ENCODE measurements at regions not wholly inside any gene's neighbourhood (a gene's known extent, or its start where the extent isn't known, plus 50 kb on each side); places are given as distances from the start of the nearest gene placed in this dataset.

GRCh38 chr2:2890246-2890645 is 487.4 kb downstream of the EIPR1 start:
- 93% methylated on average over 11 of the region's 11 CpGs for WGBS, 2 donors
- H3K4me3 ChIP-seq (ENCODE audit: low read depth, poor library complexity, severe bottlenecking), result no peak overlapping the region
- intact Hi-C loops (cut with DNase I; ENCODE audit: low total_unique reads), result no loop called here
- DNase-seq (ENCODE audit: low spot score in 2 of 2), result peak in 1 of 2 donors; percentile 56
- TF ChIP-seq, protein P1, sequence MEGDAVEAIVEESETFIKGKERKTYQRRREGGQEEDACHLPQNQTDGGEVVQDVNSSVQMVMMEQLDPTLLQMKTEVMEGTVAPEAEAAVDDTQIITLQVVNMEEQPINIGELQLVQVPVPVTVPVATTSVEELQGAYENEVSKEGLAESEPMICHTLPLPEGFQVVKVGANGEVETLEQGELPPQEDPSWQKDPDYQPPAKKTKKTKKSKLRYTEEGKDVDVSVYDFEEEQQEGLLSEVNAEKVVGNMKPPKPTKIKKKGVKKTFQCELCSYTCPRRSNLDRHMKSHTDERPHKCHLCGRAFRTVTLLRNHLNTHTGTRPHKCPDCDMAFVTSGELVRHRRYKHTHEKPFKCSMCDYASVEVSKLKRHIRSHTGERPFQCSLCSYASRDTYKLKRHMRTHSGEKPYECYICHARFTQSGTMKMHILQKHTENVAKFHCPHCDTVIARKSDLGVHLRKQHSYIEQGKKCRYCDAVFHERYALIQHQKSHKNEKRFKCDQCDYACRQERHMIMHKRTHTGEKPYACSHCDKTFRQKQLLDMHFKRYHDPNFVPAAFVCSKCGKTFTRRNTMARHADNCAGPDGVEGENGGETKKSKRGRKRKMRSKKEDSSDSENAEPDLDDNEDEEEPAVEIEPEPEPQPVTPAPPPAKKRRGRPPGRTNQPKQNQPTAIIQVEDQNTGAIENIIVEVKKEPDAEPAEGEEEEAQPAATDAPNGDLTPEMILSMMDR (IDR thresholded peaks at IDR 0.05), result no peak
- no peak for TF ChIP-seq POLR2A (IDR thresholded peaks at IDR 0.05)

DNA sequence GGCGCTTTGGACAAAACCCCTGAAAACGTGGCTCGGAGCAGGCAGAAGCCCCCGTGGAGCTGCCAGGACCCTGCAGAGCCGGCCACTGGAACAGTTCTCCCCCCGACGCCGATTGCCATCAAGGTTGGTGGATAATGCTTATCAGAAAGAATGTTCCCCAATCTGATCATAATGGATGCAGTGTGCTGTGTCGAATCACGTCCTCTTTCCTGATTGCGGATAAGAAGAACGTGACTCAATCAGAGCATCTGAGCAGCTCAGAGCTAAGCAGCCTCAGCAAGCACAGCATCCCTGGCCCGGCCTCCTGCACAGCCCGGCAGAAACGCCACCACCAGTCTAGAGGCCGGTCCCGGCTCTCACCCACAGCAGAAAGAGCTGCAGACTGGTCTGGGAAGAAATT is 488.0 kb downstream of the EIPR1 start:
- TF ChIP-seq, protein P1 (IDR thresholded peaks at IDR 0.05), result no peak
- TF ChIP-seq POLR2A (IDR thresholded peaks at IDR 0.05), result no peak
- DNase-seq (ENCODE audit: low spot score in 2 of 2), result peak in 1 of 2 donors; percentile 77
- intact Hi-C loops (cut with DNase I; ENCODE audit: low total_unique reads), result no loop called here
- H3K4me3 ChIP-seq (ENCODE audit: low read depth, poor library complexity, severe bottlenecking), result no peak overlapping the region
- 81 to 90% methylated on average over 17 of the region's 17 CpGs for WGBS, 2 donors

GRCh38 chr2:2889141-2889540 is 488.5 kb downstream of the EIPR1 start:
- TF ChIP-seq POLR2A (IDR thresholded peaks at IDR 0.05), result no peak
- TF ChIP-seq, protein P1 (IDR thresholded peaks at IDR 0.05), result no peak
- H3K4me3 ChIP-seq (ENCODE audit: low read depth, poor library complexity, severe bottlenecking), result no peak overlapping the region
- intact Hi-C loops (cut with DNase I; ENCODE audit: low total_unique reads), result no loop called here
- 72 to 73% methylated on average over 10 of the region's 10 CpGs for WGBS, 2 donors
- DNase-seq (ENCODE audit: low spot score in 2 of 2), result no peak

DNA sequence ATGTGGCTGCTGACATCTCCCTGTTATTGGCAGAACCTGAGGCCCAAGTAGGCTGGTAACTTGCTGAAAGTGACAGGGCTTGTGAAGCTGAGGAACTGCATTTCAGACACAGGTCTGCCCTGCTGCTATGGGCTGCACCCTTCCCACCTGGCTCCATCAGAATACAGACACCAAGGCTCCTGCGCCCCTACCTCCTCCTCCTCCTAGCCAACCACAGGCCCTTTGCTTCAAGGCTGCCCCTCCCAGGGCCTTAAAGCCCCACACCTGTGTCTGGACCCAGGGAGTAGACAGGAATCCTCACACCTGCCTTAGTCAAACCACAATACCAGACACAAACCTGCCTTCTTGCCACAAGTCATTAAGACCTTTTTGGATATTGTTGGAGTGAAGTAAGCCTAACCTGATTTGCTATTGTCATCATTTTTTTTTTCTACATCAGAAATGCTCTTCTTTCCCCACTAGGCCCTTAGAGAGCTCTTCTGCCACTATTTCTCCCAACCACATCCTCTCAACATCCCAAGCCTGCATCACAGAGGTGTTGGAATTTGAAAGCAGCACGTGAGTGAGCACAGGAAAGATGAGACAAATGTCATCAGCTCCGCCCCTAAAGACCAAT is 489.7 kb downstream of the EIPR1 start:
- 56 to 83% methylated on average over 3 of the region's 3 CpGs for WGBS, 2 donors
- peak in 1 of 2 donors; percentile 72 for DNase-seq (ENCODE audit: low spot score in 2 of 2)
- H3K4me3 ChIP-seq (ENCODE audit: low read depth, poor library complexity, severe bottlenecking), result no peak overlapping the region
- no peak for TF ChIP-seq POLR2A (IDR thresholded peaks at IDR 0.05)
- TF ChIP-seq, protein P1 (IDR thresholded peaks at IDR 0.05), result no peak
- intact Hi-C loops (cut with DNase I; ENCODE audit: low total_unique reads), result no loop called here

- 41 to 53% methylated on average over 7 of the region's 7 CpGs for WGBS, 2 donors
- TF ChIP-seq POLR2A (IDR thresholded peaks at IDR 0.05), result no peak
- TF ChIP-seq, protein P1 (IDR thresholded peaks at IDR 0.05), result no peak
- intact Hi-C loops (cut with DNase I; ENCODE audit: low total_unique reads), result no loop called here
- H3K4me3 ChIP-seq (ENCODE audit: low read depth, poor library complexity, severe bottlenecking), result no peak overlapping the region
- DNase-seq (ENCODE audit: low spot score in 2 of 2), result peak in 1 of 2 donors; percentile 21
Measured at GRCh38 chr2:2886922-2887321, 490.7 kb downstream of the EIPR1 start.

DNA sequence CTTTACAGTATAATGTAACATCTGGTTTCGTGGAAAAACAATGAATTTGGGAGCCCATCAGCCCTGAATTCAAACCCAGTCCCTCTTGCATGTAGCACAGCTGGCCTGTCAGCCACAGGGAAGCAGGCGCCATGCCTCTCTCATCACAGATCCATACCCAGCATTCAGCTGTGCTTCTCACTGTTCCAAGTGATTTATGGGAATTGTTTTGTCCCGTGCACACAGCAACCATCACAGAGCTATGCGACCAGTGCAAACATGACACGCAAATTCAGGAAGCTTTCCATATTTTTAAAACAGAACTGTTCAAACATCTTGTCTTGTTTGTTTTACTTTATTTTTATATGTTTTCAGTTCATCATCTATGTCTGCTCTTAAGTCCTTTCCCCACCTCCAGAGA is 496.1 kb downstream of the EIPR1 start:
- WGBS, 2 donors, result 68 to 80% methylated on average over 5 of the region's 5 CpGs
- no peak overlapping the region for H3K4me3 ChIP-seq (ENCODE audit: low read depth, poor library complexity, severe bottlenecking)
- intact Hi-C loops (cut with DNase I; ENCODE audit: low total_unique reads), result no loop called here
- no peak for DNase-seq (ENCODE audit: low spot score in 2 of 2)
- no peak for TF ChIP-seq POLR2A (IDR thresholded peaks at IDR 0.05)
- TF ChIP-seq, protein P1 (IDR thresholded peaks at IDR 0.05), result no peak

Data from lower leg skin (tissue), 4 donors.